ENCODE measurements at regions not wholly inside any gene's neighbourhood (a gene's known extent, or its start where the extent isn't known, plus 50 kb on each side); places are given as distances from the start of the nearest gene placed in this dataset.

GRCh38 chr6:167056370-167056769, 57.2 kb downstream of the CEP43 start:
- TF ChIP-seq, protein P1, sequence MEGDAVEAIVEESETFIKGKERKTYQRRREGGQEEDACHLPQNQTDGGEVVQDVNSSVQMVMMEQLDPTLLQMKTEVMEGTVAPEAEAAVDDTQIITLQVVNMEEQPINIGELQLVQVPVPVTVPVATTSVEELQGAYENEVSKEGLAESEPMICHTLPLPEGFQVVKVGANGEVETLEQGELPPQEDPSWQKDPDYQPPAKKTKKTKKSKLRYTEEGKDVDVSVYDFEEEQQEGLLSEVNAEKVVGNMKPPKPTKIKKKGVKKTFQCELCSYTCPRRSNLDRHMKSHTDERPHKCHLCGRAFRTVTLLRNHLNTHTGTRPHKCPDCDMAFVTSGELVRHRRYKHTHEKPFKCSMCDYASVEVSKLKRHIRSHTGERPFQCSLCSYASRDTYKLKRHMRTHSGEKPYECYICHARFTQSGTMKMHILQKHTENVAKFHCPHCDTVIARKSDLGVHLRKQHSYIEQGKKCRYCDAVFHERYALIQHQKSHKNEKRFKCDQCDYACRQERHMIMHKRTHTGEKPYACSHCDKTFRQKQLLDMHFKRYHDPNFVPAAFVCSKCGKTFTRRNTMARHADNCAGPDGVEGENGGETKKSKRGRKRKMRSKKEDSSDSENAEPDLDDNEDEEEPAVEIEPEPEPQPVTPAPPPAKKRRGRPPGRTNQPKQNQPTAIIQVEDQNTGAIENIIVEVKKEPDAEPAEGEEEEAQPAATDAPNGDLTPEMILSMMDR (IDR thresholded peaks at IDR 0.05), result no peak
- no peak for TF ChIP-seq POLR2A (IDR thresholded peaks at IDR 0.05)
